G401.6 (cell line): ENCODE measurements at regions not wholly inside any gene's neighbourhood (a gene's known extent, or its start where the extent isn't known, plus 50 kb on each side); places are given as distances from the start of the nearest gene placed in this dataset.

ENCODE experiments used
- FAIRE-seq: peaks from 2 replicates; lab custom pipeline; 2012; peaks lifted over from hg19 to GRCh38; lab: Jason Lieb, UNC

- no peak for FAIRE-seq
These were observed 391.5 kb upstream of the MIR17HG start for GRCh38 chr13:90956031-90956430.

GRCh38 chr13:90958866-90959265 is 388.6 kb upstream of the MIR17HG start:
- no peak for FAIRE-seq

GRCh38 chr13:90968166-90968904 is 379.2 kb upstream of the MIR17HG start:
- FAIRE-seq: peak; percentile 56

GRCh38 chr13:90974249-90974975 is 373.1 kb upstream of the MIR17HG start:
- no peak for FAIRE-seq

- FAIRE-seq: no peak
These were observed 368.4 kb upstream of the MIR17HG start for GRCh38 chr13:90979059-90979458.

GRCh38 chr13:90984756-90985155 is 362.7 kb upstream of the MIR17HG start:
- FAIRE-seq: no peak

- FAIRE-seq: no peak
These were observed 352.5 kb upstream of the MIR17HG start for GRCh38 chr13:90995001-90995400.

GRCh38 chr13:90995614-90996013 is 351.9 kb upstream of the MIR17HG start:
- no peak for FAIRE-seq

GRCh38 chr13:90997951-90998350 is 349.5 kb upstream of the MIR17HG start:
- no peak for FAIRE-seq

- no peak for FAIRE-seq
These were observed 348.1 kb upstream of the MIR17HG start for GRCh38 chr13:90999401-90999800.

GRCh38 chr13:91001371-91001770 is 346.1 kb upstream of the MIR17HG start:
- FAIRE-seq: no peak

GRCh38 chr13:91014696-91015095 is 332.8 kb upstream of the MIR17HG start:
- FAIRE-seq: no peak

- FAIRE-seq: peak; percentile 95
These were observed 330.3 kb upstream of the MIR17HG start for GRCh38 chr13:91017031-91017668.

- FAIRE-seq: no peak
These were observed 329.8 kb upstream of the MIR17HG start for GRCh38 chr13:91017669-91018053.

- FAIRE-seq: no peak
These were observed 326.9 kb upstream of the MIR17HG start for GRCh38 chr13:91020461-91021034.

GRCh38 chr13:91024157-91024792 is 323.2 kb upstream of the MIR17HG start:
- no peak for FAIRE-seq

- FAIRE-seq: no peak
These were observed 322.0 kb upstream of the MIR17HG start for GRCh38 chr13:91025442-91025841.

GRCh38 chr13:91031508-91031907 is 316.0 kb upstream of the MIR17HG start:
- no peak for FAIRE-seq

- FAIRE-seq: no peak
These were observed 315.4 kb upstream of the MIR17HG start for GRCh38 chr13:91032104-91032503.

- FAIRE-seq: no peak
These were observed 310.6 kb upstream of the MIR17HG start for GRCh38 chr13:91036886-91037285.

GRCh38 chr13:91042870-91043269 is 304.6 kb upstream of the MIR17HG start:
- FAIRE-seq: no peak

- peak; percentile 86 for FAIRE-seq
These were observed 302.0 kb upstream of the MIR17HG start for GRCh38 chr13:91045351-91046034.
